Islet precursor cell (in vitro differentiated cells): ENCODE measurements at regions not wholly inside any gene's neighbourhood (a gene's known extent, or its start where the extent isn't known, plus 50 kb on each side); places are given as distances from the start of the nearest gene placed in this dataset.

Source experiments
- DNase-seq: peaks from one replicate; pipeline ENCODE4 v3.0.0-alpha.2; 2018

- no peak for DNase-seq
These were observed 772.1 kb upstream of the RBFOX1 start for GRCh38 chr16:6560306-6561100.

- DNase-seq: peak; percentile 51
These were observed 774.0 kb upstream of the RBFOX1 start for GRCh38 chr16:6558661-6559060.

DNA sequence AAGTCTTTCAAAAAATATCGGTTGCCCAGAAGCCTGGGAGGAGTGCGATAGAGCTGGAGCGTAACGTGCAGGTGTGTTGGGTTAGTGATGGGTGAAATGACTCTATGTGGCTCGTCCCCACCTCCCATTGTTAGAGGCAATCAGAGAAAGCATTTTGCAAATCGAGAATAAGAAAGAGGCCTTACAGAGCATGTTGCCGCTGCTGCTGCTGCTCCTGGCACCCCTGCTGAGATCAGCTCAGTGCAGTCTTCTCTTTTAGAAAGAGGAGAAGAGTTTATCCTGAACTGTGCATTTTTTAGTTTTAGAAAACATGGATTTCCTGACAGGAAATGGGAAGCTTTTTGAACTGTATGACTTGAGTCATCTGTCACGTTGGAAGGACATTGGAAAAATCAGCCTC lies 774.5 kb upstream of the RBFOX1 start:
- no peak for DNase-seq

GRCh38 chr16:6557353-6558023 lies 775.2 kb upstream of the RBFOX1 start:
- no peak for DNase-seq

DNA sequence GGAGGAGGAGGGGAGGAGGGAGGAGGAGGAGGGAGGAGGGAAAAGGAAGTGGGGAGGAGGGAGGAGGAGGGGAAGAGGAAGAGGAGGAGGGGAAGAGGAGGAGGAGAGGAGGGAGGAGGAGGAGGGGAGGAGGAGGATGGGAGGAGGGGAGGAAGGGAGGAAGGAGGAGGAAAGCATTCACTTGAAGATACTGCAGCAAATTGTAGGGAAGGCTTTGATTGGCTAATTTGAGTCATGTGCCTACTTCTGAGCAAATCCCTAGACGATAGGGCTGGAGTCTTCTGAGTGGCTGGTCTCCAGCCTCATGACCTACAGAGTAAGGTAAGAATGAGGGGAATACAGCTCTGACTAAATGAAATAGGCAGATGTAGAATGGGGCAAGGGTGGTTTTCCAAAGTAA lies 783.2 kb upstream of the RBFOX1 start:
- DNase-seq: no peak

GRCh38 chr16:6548507-6548906 lies 784.1 kb upstream of the RBFOX1 start:
- DNase-seq: no peak

- DNase-seq: no peak
These were observed 785.5 kb upstream of the RBFOX1 start for GRCh38 chr16:6547131-6547530.

- DNase-seq: no peak
These were observed 787.3 kb upstream of the RBFOX1 start for GRCh38 chr16:6545329-6545728.

GRCh38 chr16:6541267-6541666 lies 791.4 kb upstream of the RBFOX1 start:
- DNase-seq: no peak

DNA sequence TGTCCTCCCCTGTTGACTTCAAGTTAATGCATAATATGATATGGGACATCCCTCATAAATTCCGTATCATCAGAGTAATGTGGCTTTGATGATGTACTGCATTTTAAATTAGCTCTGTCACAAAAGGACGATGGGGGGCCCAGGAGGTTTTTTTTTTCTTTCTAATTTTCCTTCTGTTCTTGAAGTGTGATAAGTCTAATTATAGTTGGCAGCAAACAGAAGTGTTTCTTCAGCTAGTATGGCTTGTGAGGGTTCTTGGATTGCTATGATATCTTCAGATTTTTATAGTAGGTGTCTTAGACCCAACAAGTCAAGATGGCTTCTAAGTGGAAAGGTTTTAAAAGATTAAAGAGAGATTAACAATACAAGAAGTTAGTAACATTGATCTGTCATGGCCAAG lies 796.2 kb upstream of the RBFOX1 start:
- no peak for DNase-seq

- DNase-seq: no peak
These were observed 801.6 kb upstream of the RBFOX1 start for GRCh38 chr16:6531067-6531466.

GRCh38 chr16:6528217-6528616 lies 804.4 kb upstream of the RBFOX1 start:
- no peak for DNase-seq

- DNase-seq: no peak
These were observed 805.0 kb upstream of the RBFOX1 start for GRCh38 chr16:6527646-6528045.

DNA sequence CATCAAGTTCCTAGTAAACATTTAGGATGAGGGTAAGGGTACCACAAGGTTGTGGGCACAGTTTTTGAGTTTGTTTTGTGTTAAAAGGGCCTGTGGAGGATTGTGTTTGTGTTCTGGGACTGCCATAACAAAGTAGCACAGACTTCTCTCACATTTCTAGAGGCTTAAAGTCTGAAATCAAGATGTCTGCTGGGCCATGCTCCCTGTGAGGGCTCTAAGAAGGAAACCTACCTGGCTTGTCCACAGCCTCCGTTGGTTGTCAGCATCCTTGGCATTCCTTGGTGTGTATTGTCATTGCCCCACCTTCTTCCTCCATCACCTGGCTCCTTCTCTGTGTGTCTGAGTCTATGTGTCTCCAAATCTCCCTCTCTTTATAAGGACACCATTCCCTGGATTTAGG lies 808.1 kb upstream of the RBFOX1 start:
- DNase-seq: no peak

- no peak for DNase-seq
These were observed 815.5 kb upstream of the RBFOX1 start for GRCh38 chr16:6517020-6517720.

DNA sequence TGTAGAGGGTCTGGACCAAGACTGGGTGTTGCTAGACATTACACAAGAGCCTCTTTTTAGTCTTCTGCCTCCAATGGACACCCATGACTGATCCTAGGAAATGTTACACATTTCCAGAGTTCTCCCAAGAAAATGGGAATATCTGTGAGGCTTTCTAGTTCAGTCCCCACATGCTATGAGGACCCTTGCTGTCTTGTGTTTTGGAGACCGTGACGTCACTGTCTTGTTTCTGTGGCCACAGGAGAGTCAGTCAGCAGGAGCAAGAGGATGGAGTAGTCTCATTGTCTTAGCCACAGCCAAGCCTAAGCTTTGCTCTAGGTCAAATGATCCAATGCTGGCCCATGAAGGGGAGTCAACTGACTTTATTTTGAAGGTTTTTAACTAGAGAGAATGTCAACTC lies 820.1 kb upstream of the RBFOX1 start:
- DNase-seq: no peak

GRCh38 chr16:6510261-6510660 lies 822.4 kb upstream of the RBFOX1 start:
- no peak for DNase-seq

GRCh38 chr16:6499413-6499812 lies 833.2 kb upstream of the RBFOX1 start:
- DNase-seq: no peak

- DNase-seq: no peak
These were observed 833.8 kb upstream of the RBFOX1 start for GRCh38 chr16:6498858-6499257.

GRCh38 chr16:6496996-6497395 lies 835.6 kb upstream of the RBFOX1 start:
- no peak for DNase-seq

DNA sequence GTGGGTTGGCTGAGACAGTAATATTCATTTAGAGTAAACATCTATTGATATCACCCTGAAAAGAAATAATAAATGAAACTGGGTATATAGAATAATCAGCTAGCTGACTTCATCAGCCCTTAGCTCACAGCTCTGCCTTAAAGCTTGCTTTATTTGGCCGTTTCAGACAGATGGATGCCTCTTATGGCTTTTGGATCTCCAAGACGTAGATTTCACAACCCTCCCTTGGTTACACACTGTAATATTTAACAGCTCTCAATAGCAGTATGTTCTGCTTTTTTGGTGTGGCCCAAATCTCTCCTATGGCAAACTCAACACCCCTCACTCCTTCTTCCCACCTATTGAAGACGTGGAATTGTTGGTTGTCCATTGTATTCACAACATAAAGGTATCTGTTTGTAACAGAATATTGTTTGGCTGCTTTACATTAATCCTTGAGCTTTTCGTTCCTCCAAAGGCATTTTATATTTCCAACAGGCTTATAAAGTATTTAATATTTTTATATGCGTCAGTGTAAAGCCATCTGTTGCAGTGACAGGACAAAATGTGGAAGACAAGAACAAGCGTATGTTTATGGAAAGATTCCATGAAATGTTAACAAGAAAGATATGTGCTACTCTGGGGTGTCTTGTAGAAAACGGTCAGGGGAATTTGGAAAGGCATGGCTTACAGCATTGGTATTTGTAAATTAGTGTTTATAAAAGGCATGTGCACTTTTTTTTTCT lies 837.0 kb upstream of the RBFOX1 start:
- no peak for DNase-seq

DNA sequence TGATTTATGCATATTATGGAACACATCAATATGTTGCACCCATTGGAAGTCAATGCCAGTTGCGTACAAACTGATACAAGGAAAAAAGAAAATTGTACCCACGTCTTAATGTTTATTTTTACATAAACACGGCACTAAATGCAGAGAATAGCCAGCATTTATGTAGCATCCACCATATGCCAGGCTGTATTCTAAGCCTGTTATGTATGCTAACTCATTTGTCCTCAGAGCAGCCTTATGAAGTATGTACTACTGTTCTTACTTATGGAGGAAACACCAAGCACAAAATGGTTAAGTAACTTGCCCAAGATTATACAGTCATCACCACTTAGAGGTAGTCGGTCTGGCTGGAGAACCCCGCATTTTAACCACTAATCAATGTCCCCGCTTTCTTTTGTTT lies 837.9 kb upstream of the RBFOX1 start:
- DNase-seq: no peak

DNA sequence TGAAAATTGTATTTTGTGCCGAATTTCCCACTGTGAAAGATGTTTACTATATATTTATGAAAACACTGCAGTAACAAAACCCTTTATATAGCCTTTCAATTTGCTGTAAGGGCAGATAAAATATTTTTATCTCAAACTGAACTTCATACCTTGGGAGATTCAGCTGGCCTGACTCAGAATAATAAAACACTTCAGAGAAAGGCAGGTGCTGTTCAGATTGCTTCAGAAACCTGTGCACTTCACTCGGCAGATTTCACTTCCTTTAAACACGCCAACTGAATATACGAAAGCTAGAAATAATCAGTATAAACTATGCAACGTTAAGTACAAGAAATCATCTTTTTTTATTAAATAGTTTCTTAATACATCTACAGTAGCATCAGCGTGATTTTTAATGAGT lies 839.1 kb upstream of the RBFOX1 start:
- DNase-seq: no peak
